GM23338 (cell line): ENCODE measurements at regions not wholly inside any gene's neighbourhood (a gene's known extent, or its start where the extent isn't known, plus 50 kb on each side); places are given as distances from the start of the nearest gene placed in this dataset.
"Not testable (repeated sequence)": the region's sequence is repeated elsewhere in the genome, so short reads cannot be mapped to it uniquely, and the experiment has no call there.

Experiments
- ATAC-seq: fragments of 200-7000 bp; cut with Tn5 transposase; 3 replicates; pipeline ENCODE4 v1.9.1; 2020
- DNase-seq: peaks from one replicate; pipeline ENCODE4 v3.0.0-alpha.2; 2015; ENCODE audit warnings: low spot score
- H2AFZ ChIP-seq: fragments of 200-600 bp; sonication (generic); 2 replicates; pipeline ENCODE4 v1.8.0; 2016; ENCODE audit warnings: antibody characterized with exemption, mild to moderate bottlenecking, moderate library complexity
- H3F3A ChIP-seq: fragments of 200-600 bp; sonication (generic); replicated peaks from 2 replicates; pipeline ENCODE4 v1.8.0; 2017; ENCODE audit warnings: antibody characterized with exemption, mixed run types, low read depth
- H3K27ac ChIP-seq: fragments of 200-600 bp; sonication (generic); 2 replicates; pipeline ENCODE4 v1.6.1; 2016; ENCODE audit warnings: low read depth
- H3K27me3 ChIP-seq: fragments of 200-600 bp; sonication (generic); 2 replicates; pipeline ENCODE4 v1.8.0; 2016; ENCODE audit warnings: mild to moderate bottlenecking, mixed run types, moderate library complexity; ENCODE audit not compliant: insufficient read depth
- H3K36me3 ChIP-seq: fragments of 200-600 bp; sonication (generic); 2 replicates; pipeline ENCODE4 v1.8.0; 2016; ENCODE audit warnings: mild to moderate bottlenecking; ENCODE audit not compliant: insufficient read depth
- H3K4me1 ChIP-seq: fragments of 200-600 bp; sonication (generic); 2 replicates; pipeline ENCODE4 v1.8.0; 2016; ENCODE audit warnings: mild to moderate bottlenecking, moderate library complexity; ENCODE audit not compliant: insufficient read depth
- H3K4me2 ChIP-seq: fragments of 200-600 bp; sonication (generic); 2 replicates; pipeline ENCODE4 v1.7.1; 2017; ENCODE audit warnings: mixed run types
- H3K4me3 ChIP-seq: fragments of 200-600 bp; sonication (generic); 2 replicates; pipeline ENCODE4 v1.6.1; 2016; ENCODE audit warnings: mixed run types
- H3K79me2 ChIP-seq: fragments of 200-600 bp; sonication (generic); replicated peaks from 2 replicates; pipeline ENCODE4 v1.8.0; 2017; ENCODE audit warnings: mild to moderate bottlenecking; ENCODE audit not compliant: insufficient read depth
- H3K9me2 ChIP-seq: fragments of 200-600 bp; sonication (generic); 2 replicates; pipeline ENCODE4 v1.8.0; 2017; ENCODE audit not compliant: insufficient read depth
- H4K20me1 ChIP-seq: fragments of 200-600 bp; sonication (generic); replicated peaks from 2 replicates; pipeline ENCODE4 v1.8.0; 2017; ENCODE audit warnings: mild to moderate bottlenecking; ENCODE audit not compliant: insufficient read depth
- H3K27ac Mint-ChIP-seq: 2 replicates; pipeline ENCODE4 v1.8.0; 2020; ENCODE audit warnings: inconsistent platforms, mild to moderate bottlenecking, moderate library complexity, mixed read lengths
- H3K27me3 Mint-ChIP-seq: 3 replicates; pipeline ENCODE4 v1.8.0; 2022; ENCODE audit warnings: low read depth, mild to moderate bottlenecking, moderate library complexity, mixed read lengths, inconsistent platforms; ENCODE audit not compliant: insufficient read depth, poor library complexity
- H3K36me3 Mint-ChIP-seq: 3 replicates; pipeline ENCODE4 v1.8.0; 2021; ENCODE audit warnings: low read depth, mild to moderate bottlenecking, inconsistent platforms, moderate library complexity, mixed read lengths
- H3K4me1 Mint-ChIP-seq: 3 replicates; pipeline ENCODE4 v1.8.0; 2020; ENCODE audit warnings: mild to moderate bottlenecking, inconsistent platforms, mixed read lengths
- H3K4me3 Mint-ChIP-seq: 3 replicates; pipeline ENCODE4 v1.8.0; 2021; ENCODE audit warnings: moderate library complexity, mild to moderate bottlenecking, inconsistent platforms, mixed read lengths
- H3K9me3 Mint-ChIP-seq: 3 replicates; pipeline ENCODE4 v1.8.0; 2020; ENCODE audit warnings: moderate library complexity, mild to moderate bottlenecking, inconsistent platforms, mixed read lengths
- CTCF ChIP-seq, 2 experiments: fragments of 200-600 bp in 1 of 2; sonication (generic) in 1 of 2; conservative IDR thresholded peaks; 2 replicates each; pipeline versions ENCODE4 v1.5.1 to v1.6.1; 2016 to 2017; ENCODE audit warnings: antibody characterized with exemption in 2 of 2, low read depth in 2 of 2, mild to moderate bottlenecking in 2 of 2, moderate library complexity in 1 of 2
- EZH2 ChIP-seq: fragments of 200-600 bp; sonication (generic); IDR thresholded peaks from one replicate; pipeline ENCODE4 v1.8.0; 2017; ENCODE audit warnings: antibody characterized with exemption, mild to moderate bottlenecking, low read depth; ENCODE audit not compliant: unreplicated experiment
- EZH2phosphoT487 ChIP-seq: fragments of 200-600 bp; sonication (generic); IDR thresholded peaks from one replicate; pipeline ENCODE4 v1.8.1; 2018; ENCODE audit warnings: antibody characterized with exemption; ENCODE audit not compliant: unreplicated experiment
- ZNF114 ChIP-seq: fragments of 250-450 bp; sonication (Bioruptor Pico); IDR thresholded peaks from 2 replicates; pipeline ENCODE4 v1.5.0; 2020; ENCODE audit warnings: mild to moderate bottlenecking, moderate library complexity

DNA sequence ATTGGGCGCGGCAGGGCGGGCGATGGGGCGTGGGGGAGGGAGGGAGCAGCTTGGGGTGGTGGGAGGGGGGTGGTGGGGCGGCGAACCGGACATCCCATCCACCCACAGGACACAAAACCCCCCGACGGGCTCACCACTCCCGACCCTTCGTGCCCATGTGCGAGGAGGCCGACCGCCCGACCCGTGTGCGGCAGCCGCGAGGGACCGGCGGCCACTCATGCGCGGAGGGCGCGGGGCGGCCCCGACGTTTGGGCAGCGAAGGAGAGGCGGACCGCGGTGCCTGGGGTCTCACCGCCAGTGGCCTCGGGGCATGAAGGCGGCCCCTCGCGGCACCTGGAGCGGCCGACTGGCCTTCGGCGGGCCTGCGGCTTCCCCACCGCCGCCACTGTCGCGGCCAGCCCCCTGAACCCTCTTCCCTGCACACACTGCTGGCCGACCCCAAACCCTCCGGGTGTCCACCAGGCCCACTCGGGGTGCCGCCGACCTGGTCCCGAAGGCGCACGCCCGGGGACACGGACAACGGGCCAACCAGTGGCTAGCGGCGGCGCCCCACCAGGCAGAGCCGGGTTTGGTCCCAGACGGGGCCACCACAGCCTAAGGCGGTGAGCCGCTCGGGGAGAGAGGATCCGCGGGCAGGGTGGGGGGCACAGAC is 94.6 kb upstream of the ANKRD30BL start:
- ATAC-seq (peak; percentile 68), DNase-seq (peak; percentile 48)
- no peaks in the 10 kb centered on the region for H3F3A ChIP-seq
- no peaks in the 10 kb centered on the region for H3K36me3 ChIP-seq
- H3K27ac Mint-ChIP-seq: no peak overlapping the region
- H3K4me3 ChIP-seq: peak overlapping the region; percentile 64
- no peaks in the 10 kb centered on the region for H3K9me2 ChIP-seq
- H3K27me3 Mint-ChIP-seq: peaks cover 24% of the 10 kb centered on the region
- no peaks in the 10 kb centered on the region for H3K4me1 Mint-ChIP-seq
- H3K36me3 Mint-ChIP-seq: peaks cover 35% of the 10 kb centered on the region
- H3K79me2 ChIP-seq: no peaks in the 10 kb centered on the region
- H3K27ac ChIP-seq: no peak overlapping the region
- H3K4me2 ChIP-seq: peak overlapping the region; percentile 89
- H3K27me3 ChIP-seq: peaks cover 38% of the 10 kb centered on the region
- peaks cover 44% of the 10 kb centered on the region for H3K9me3 Mint-ChIP-seq
- no peaks in the 10 kb centered on the region for H3K4me1 ChIP-seq
- no peak overlapping the region for H2AFZ ChIP-seq
- no peaks in the 10 kb centered on the region for H4K20me1 ChIP-seq
- no peak overlapping the region for H3K4me3 Mint-ChIP-seq
- TF ChIP-seq EZH2phosphoT487: no peak
- TF ChIP-seq CTCF (conservative IDR thresholded peaks at IDR 0.05; ENCODE audit: low read depth in 2 of 2): no peak
- no peak for TF ChIP-seq ZNF114

GRCh38 chr2:132256903-132257300 is 95.2 kb upstream of the ANKRD30BL start:
- H3K4me1 Mint-ChIP-seq, H3K79me2 ChIP-seq, H3K9me2 ChIP-seq, H3K27ac Mint-ChIP-seq, H4K20me1 ChIP-seq, H3K4me1 ChIP-seq, H3K36me3 ChIP-seq, H3F3A ChIP-seq, H3K27ac ChIP-seq, DNase-seq: not testable (repeated sequence)
- peak overlapping the region; percentile 41; the same call in 2 of the 3 replicates for H3K4me3 Mint-ChIP-seq
- peaks cover 40% of the 10 kb centered on the region for H3K9me3 Mint-ChIP-seq
- peak overlapping the region; percentile 89 for H3K4me2 ChIP-seq
- peaks cover 38% of the 10 kb centered on the region for H3K27me3 ChIP-seq
- H2AFZ ChIP-seq: peak overlapping the region; percentile 81; the same call in 1 of the 2 replicates
- peak; percentile 59 for ATAC-seq
- peaks cover 24% of the 10 kb centered on the region for H3K27me3 Mint-ChIP-seq
- peak overlapping the region; percentile 64 for H3K4me3 ChIP-seq
- H3K36me3 Mint-ChIP-seq: peaks cover 31% of the 10 kb centered on the region

DNA sequence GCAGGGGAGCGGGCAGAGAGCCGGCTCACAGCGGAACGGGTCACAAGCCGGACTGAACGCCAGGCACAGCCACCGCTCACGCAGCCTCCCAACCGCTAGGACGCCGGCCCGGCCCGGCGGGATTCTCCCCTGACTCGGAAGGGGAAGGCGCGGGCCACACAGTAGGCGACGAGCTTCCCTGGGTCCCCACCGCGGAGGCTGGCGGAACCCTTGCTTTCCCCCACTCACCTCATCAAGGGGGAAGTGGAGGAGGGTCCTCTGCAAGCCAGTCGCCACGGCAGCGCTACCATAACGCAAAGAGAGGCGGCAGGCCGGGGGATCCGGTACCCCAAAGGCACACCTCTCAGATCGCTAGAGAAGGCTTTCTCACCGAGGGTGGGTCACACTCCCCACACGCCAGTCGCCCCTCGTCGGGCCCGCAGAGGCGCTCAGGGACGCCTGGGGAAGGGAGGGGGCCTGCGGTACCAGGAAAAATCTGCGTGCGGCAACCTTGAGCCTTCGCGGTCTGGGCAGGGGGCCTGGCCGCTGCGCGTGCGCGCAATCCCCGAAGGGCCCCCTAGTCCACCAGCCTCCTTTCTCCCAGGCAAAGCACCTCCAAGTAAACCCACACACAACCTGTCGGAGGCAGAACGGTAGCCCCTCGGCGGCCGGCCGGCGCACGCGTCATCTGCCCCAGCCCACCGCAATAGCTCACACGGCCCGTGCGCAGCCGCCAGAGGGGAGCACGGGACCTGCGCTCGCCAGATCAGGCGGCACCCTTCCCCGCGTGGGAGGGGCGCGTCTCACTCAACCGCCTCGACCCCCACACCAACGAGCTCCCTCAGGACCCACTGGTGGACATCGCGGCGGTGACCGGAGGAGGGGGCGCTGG is 95.8 kb upstream of the ANKRD30BL start:
- peak overlapping the region; percentile 63; the same call in 2 of the 3 replicates for H3K4me3 Mint-ChIP-seq

DNA sequence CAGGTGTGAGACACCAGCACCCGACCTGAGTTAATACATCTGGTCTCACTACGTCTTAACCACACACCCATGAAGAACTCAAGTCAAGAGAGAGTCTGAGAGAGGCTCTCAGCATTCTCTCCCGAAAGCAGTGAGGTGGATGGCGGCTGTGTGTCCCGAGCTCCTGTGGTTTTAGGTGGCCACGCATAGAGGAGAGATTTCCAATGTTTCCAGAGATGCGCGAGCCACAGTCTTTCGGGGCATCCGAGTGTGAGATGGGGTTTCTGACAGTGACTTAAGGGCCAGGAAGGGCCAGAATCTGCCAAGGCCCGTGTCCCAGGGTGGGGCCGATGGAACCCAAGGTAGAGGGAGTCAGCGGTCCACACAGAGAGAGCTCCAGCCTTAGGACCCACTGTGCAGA is 97.5 kb upstream of the ANKRD30BL start:
- Mint-ChIP-seq H3K36me3 (peaks cover 22% of the 10 kb centered on the region), H3K27me3 (peaks cover 16% of the 10 kb centered on the region), H3K9me3 (peaks cover 28% of the 10 kb centered on the region)
- not testable (repeated sequence) for H3K4me3 Mint-ChIP-seq, ATAC-seq, H4K20me1 ChIP-seq, H3F3A ChIP-seq, H2AFZ ChIP-seq, H3K4me1 ChIP-seq, H3K4me1 Mint-ChIP-seq, H3K27ac ChIP-seq, H3K36me3 ChIP-seq, DNase-seq, H3K9me2 ChIP-seq, H3K27ac Mint-ChIP-seq, H3K4me3 ChIP-seq, H3K79me2 ChIP-seq, H3K4me2 ChIP-seq
- peaks cover 38% of the 10 kb centered on the region for H3K27me3 ChIP-seq

More for the DNA sequence above, 95.8 kb upstream of the ANKRD30BL start:
- H3K36me3 ChIP-seq, H3K4me1 ChIP-seq, H3K4me1 Mint-ChIP-seq, H3K9me2 ChIP-seq, H3K27ac Mint-ChIP-seq, H3K79me2 ChIP-seq, H3K27ac ChIP-seq, H3F3A ChIP-seq, H4K20me1 ChIP-seq: not testable (repeated sequence)
- Histone ChIP-seq H3K27me3 (peaks cover 38% of the 10 kb centered on the region), H3K4me3 (peak overlapping the region; percentile 64), H3K4me2 (peak overlapping the region; percentile 89), H2AFZ (peak overlapping the region; percentile 81)
- ATAC-seq (peak; percentile 66), DNase-seq (peak; percentile 45)
- Mint-ChIP-seq H3K36me3 (peaks cover 29% of the 10 kb centered on the region), H3K9me3 (peaks cover 38% of the 10 kb centered on the region), H3K27me3 (peaks cover 22% of the 10 kb centered on the region)
- TF ChIP-seq EZH2 (peak; percentile 41), CTCF (conservative IDR thresholded peaks at IDR 0.05; ENCODE audit: low read depth in 2 of 2) (0 out of 4 replicates have a peak, but pooled peaks of 1 of the 2 experiments have one; percentile 12)
